Prostate gland (tissue), 2 donors: ENCODE measurements at regions not wholly inside any gene's neighbourhood (a gene's known extent, or its start where the extent isn't known, plus 50 kb on each side); places are given as distances from the start of the nearest gene placed in this dataset.

Source experiments
- POLR2A ChIP-seq: fragments of 450-650 bp; IDR thresholded peaks from one replicate; pipeline ENCODE4 v1.6.1; 2016; ENCODE audit warnings: antibody characterized with exemption, mild to moderate bottlenecking
- TF ChIP-seq, protein P1 (sequence below), 4 experiments: fragments of 200-600 bp in 2 of 4; fragments of 450-650 bp in 2 of 4; sonication (generic) in 2 of 4; IDR thresholded peaks; 1 replicate in 3 of 4; 2 replicates in 1 of 4; pipeline ENCODE4 v1.5.1; 2016 to 2019; ENCODE audit warnings: antibody characterized with exemption in 4 of 4, mild to moderate bottlenecking in 2 of 4, moderate library complexity in 2 of 4

DNA sequence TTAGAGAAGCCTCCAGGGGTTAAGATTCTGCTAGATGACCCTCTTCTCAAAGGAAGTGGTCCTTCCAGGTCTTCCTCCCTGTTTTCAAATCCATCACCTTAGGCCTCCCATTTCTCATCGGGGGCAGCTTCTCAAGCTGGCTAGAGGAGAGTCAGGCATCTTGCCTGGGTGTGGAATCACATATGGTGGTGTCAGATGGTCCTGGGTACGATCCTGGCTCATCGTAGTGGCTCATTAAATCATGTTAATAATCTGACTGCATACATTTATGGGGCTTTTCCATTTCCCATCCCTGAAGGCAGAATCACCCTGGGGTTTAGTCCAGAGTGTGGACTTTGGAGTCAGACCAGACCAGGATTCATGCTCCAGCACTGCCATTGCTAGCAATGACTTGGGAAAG lies 132.6 kb downstream of the RPS24 start:
- TF ChIP-seq, protein P1, sequence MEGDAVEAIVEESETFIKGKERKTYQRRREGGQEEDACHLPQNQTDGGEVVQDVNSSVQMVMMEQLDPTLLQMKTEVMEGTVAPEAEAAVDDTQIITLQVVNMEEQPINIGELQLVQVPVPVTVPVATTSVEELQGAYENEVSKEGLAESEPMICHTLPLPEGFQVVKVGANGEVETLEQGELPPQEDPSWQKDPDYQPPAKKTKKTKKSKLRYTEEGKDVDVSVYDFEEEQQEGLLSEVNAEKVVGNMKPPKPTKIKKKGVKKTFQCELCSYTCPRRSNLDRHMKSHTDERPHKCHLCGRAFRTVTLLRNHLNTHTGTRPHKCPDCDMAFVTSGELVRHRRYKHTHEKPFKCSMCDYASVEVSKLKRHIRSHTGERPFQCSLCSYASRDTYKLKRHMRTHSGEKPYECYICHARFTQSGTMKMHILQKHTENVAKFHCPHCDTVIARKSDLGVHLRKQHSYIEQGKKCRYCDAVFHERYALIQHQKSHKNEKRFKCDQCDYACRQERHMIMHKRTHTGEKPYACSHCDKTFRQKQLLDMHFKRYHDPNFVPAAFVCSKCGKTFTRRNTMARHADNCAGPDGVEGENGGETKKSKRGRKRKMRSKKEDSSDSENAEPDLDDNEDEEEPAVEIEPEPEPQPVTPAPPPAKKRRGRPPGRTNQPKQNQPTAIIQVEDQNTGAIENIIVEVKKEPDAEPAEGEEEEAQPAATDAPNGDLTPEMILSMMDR (IDR thresholded peaks at IDR 0.05) = no peak
- TF ChIP-seq POLR2A = no peak
